HG02610 (cell line): ENCODE measurements at regions not wholly inside any gene's neighbourhood (a gene's known extent, or its start where the extent isn't known, plus 50 kb on each side); places are given as distances from the start of the nearest gene placed in this dataset.
"Not testable (repeated sequence)": the region's sequence is repeated elsewhere in the genome, so short reads cannot be mapped to it uniquely, and the experiment has no call there.

ENCODE experiments used
- ATAC-seq: cut with Tn5 transposase; IDR thresholded peaks from one replicate; pipeline ENCODE4 v1.9.1; 2021; ENCODE audit warnings: mild to moderate bottlenecking, moderate library complexity; ENCODE audit not compliant: unreplicated experiment

- no peak for ATAC-seq
These were observed 122.2 kb downstream of the GPR37 start for GRCh38 chr7:124643311-124643811.

- ATAC-seq = no peak
These were observed 130.2 kb downstream of the GPR37 start for GRCh38 chr7:124635416-124635815.

- ATAC-seq = no peak
These were observed 131.9 kb downstream of the GPR37 start for GRCh38 chr7:124633740-124634139.

- no peak for ATAC-seq
These were observed 135.2 kb downstream of the GPR37 start for GRCh38 chr7:124630395-124630794.

GRCh38 chr7:124618871-124619270 lies 146.7 kb downstream of the GPR37 start:
- ATAC-seq = no peak

GRCh38 chr7:124618051-124618450 lies 147.5 kb downstream of the GPR37 start:
- not testable (repeated sequence) for ATAC-seq

- ATAC-seq = no peak
These were observed 162.5 kb downstream of the GPR37 start for GRCh38 chr7:124603066-124603465.

GRCh38 chr7:124597509-124597908 lies 168.1 kb downstream of the GPR37 start:
- peak; percentile 44 for ATAC-seq

GRCh38 chr7:124596881-124597280 lies 168.7 kb downstream of the GPR37 start:
- ATAC-seq = no peak

GRCh38 chr7:124590814-124591213 lies 174.8 kb downstream of the GPR37 start:
- no peak for ATAC-seq

GRCh38 chr7:124577256-124577655 lies 188.3 kb downstream of the GPR37 start:
- ATAC-seq = no peak

GRCh38 chr7:124575176-124575575 lies 190.4 kb downstream of the GPR37 start:
- ATAC-seq = no peak

- ATAC-seq = no peak
These were observed 195.0 kb downstream of the GPR37 start for GRCh38 chr7:124570558-124570957.

GRCh38 chr7:124566583-124566982 lies 199.0 kb downstream of the GPR37 start:
- ATAC-seq = no peak

- no peak for ATAC-seq
These were observed 208.0 kb downstream of the GPR37 start for GRCh38 chr7:124557587-124557986.

- no peak for ATAC-seq
These were observed 208.5 kb downstream of the GPR37 start for GRCh38 chr7:124557101-124557500.

GRCh38 chr7:124553502-124553901 lies 212.1 kb downstream of the GPR37 start:
- ATAC-seq = no peak

GRCh38 chr7:124552217-124552616 lies 213.4 kb downstream of the GPR37 start:
- ATAC-seq = no peak

- ATAC-seq = no peak
These were observed 215.6 kb downstream of the GPR37 start for GRCh38 chr7:124550036-124550435.

GRCh38 chr7:124542476-124542875 lies 223.1 kb downstream of the GPR37 start:
- ATAC-seq = no peak

- no peak for ATAC-seq
These were observed 229.3 kb downstream of the GPR37 start for GRCh38 chr7:124536156-124536762.

- no peak for ATAC-seq
These were observed 233.4 kb downstream of the GPR37 start for GRCh38 chr7:124532166-124532565.

GRCh38 chr7:124516911-124517310 lies 248.7 kb downstream of the GPR37 start:
- ATAC-seq = no peak
